ENCODE measurements at regions not wholly inside any gene's neighbourhood (a gene's known extent, or its start where the extent isn't known, plus 50 kb on each side); places are given as distances from the start of the nearest gene placed in this dataset.

- CTCF ChIA-PET = no interaction called here
- intact Hi-C loops (cut with micrococcal nuclease) = no loop called here
Observed at GRCh38 chr12:128078301-128078971, 188.5 kb upstream of the TMEM132C start.

More at GRCh38 chr12:128078301-128078971, 188.5 kb upstream of the TMEM132C start:
- no peaks in the 10 kb centered on the region for H3K9me1 ChIP-seq (replicated peaks; ENCODE audit: control insufficient read depth, extremely low read depth, insufficient read depth, low read length)
- DNase-seq (ENCODE audit: low read depth, low spot score) (no peak), FAIRE-seq (no peak)
- no peaks in the 10 kb centered on the region for H3K4me1 ChIP-seq (ENCODE audit: control insufficient read depth, extremely low read depth, insufficient read depth, low read length)
- no peak for TF ChIP-seq GATA2 (IDR thresholded peaks at IDR 0.05; ENCODE audit: insufficient read depth, insufficient read length, low read depth, low read length)
- no peak for TF ChIP-seq MYC (IDR thresholded peaks at IDR 0.05; ENCODE audit: low read depth, low read length)
- TF ChIP-seq CTCF (IDR thresholded peaks at IDR 0.05; ENCODE audit: extremely low read depth in 1 of 2, insufficient read depth in 1 of 2, low read depth in 1 of 2, low read length in 2 of 2) = no peak
- no peak for TF ChIP-seq POLR2A (IDR thresholded peaks at IDR 0.05; ENCODE audit: low read depth, low read length)
- no peak for TF ChIP-seq POLR2AphosphoS5 (IDR thresholded peaks at IDR 0.05; ENCODE audit: insufficient read depth, low read depth, low read length)
- TF ChIP-seq FOS (IDR thresholded peaks at IDR 0.05; ENCODE audit: borderline replicate concordance, insufficient read depth, low read length) = no peak
- TF ChIP-seq MAX (IDR thresholded peaks at IDR 0.05; ENCODE audit: insufficient read depth, insufficient read length) = no peak
- TF ChIP-seq JUN (IDR thresholded peaks at IDR 0.05; ENCODE audit: borderline replicate concordance, insufficient read depth, insufficient read length, low read depth) = no peak
- no peaks in the 10 kb centered on the region for H4K20me1 ChIP-seq (replicated peaks; ENCODE audit: control insufficient read depth, extremely low read depth, insufficient read depth, low read length)
- dilution Hi-C loops (cut with MboI; ENCODE audit: extremely low pct_ligation_motif_present, low sequenced_read_pairs) = no loop called here
- H3K4me2 ChIP-seq (ENCODE audit: insufficient read depth, low read length) = no peak overlapping the region
- POLR2A ChIA-PET = no interaction called here
- no peak overlapping the region for H3K4me3 ChIP-seq (replicated peaks in 1 of 3; ENCODE audit: insufficient read depth in 1 of 3, low read depth in 1 of 3, low read length in 3 of 3)
- no TSS peak for BruUV-seq (replicated peaks)
- no peaks in the 10 kb centered on the region for H3K36me3 ChIP-seq (ENCODE audit: control insufficient read depth in 2 of 2, extremely low read depth in 1 of 2, insufficient read depth in 2 of 2, low read length in 2 of 2)
- H3K27me3 ChIP-seq (ENCODE audit: control insufficient read depth in 2 of 2, insufficient read depth in 2 of 2, low read length in 2 of 2) = no peaks in the 10 kb centered on the region
- H3K9ac ChIP-seq (replicated peaks; ENCODE audit: extremely low read depth, insufficient read depth, low read length) = no peak overlapping the region
- no peak overlapping the region for H2AFZ ChIP-seq (ENCODE audit: low read depth, low read length)
- H3K27ac ChIP-seq (ENCODE audit: insufficient read depth, low read depth, low read length) = no peak overlapping the region
- no peaks in the 10 kb centered on the region for H3K79me2 ChIP-seq (ENCODE audit: control insufficient read depth, insufficient read depth, low read length)
- peaks cover 2% of the 10 kb centered on the region for H3K9me3 ChIP-seq (replicated peaks; ENCODE audit: control insufficient read depth, insufficient read depth, low read length)

Measured in endothelial cell of umbilical vein (primary cell).